ENCODE measurements at regions not wholly inside any gene's neighbourhood (a gene's known extent, or its start where the extent isn't known, plus 50 kb on each side); places are given as distances from the start of the nearest gene placed in this dataset.

GRCh38 chrX:64642482-64642881 is 247.2 kb upstream of the MTMR8 start:
- H4K20me1 ChIP-seq (ENCODE audit: control insufficient read depth, extremely low read depth, insufficient read depth, low read length): no peaks in the 10 kb centered on the region
- H3K4me2 ChIP-seq (ENCODE audit: control insufficient read depth, extremely low read depth, insufficient read depth, low read depth, low read length): no peak overlapping the region
- no peaks in the 10 kb centered on the region for H3K9me1 ChIP-seq (ENCODE audit: control insufficient read depth, extremely low read depth, insufficient read depth, low read length)
- no peak overlapping the region for H3K27ac ChIP-seq (ENCODE audit: control insufficient read depth, insufficient read depth, low read length)
- H3K9me3 ChIP-seq (ENCODE audit: control insufficient read depth, low read depth, low read length): no peaks in the 10 kb centered on the region
- no peaks in the 10 kb centered on the region for H3K79me2 ChIP-seq (ENCODE audit: control insufficient read depth, insufficient read depth, low read length)
- no peak overlapping the region for H3K9ac ChIP-seq (ENCODE audit: control insufficient read depth, extremely low read depth, insufficient read depth, low read length)
- no peak overlapping the region for H2AFZ ChIP-seq (ENCODE audit: control insufficient read depth, low read length)
- H3K27me3 ChIP-seq (ENCODE audit: control insufficient read depth, extremely low read depth, insufficient read depth, low read length): no peaks in the 10 kb centered on the region
- dilution Hi-C loops (cut with MboI; ENCODE audit: extremely low pct_ligation_motif_present, low sequenced_read_pairs): no loop called here
- no peak for FAIRE-seq
- no peak overlapping the region for H3K4me3 ChIP-seq (ENCODE audit: control insufficient read depth in 2 of 3, extremely low read depth in 1 of 3, insufficient read depth in 2 of 3, low read depth in 1 of 3, low read length in 3 of 3)
- H3K4me1 ChIP-seq (ENCODE audit: control insufficient read depth, extremely low read depth, insufficient read depth, low read length): no peaks in the 10 kb centered on the region
- TF ChIP-seq CTCF (optimal IDR thresholded peaks at IDR 0.05 in 1 of 3, IDR thresholded peaks at IDR 0.05 in 1 of 3, conservative IDR thresholded peaks at IDR 0.05 in 1 of 3; ENCODE audit: extremely low read depth in 1 of 3, insufficient read depth in 2 of 3, low read length in 3 of 3): peak in 1 of 3 experiments; percentile 31
- no peak for TF ChIP-seq EZH2 (IDR thresholded peaks at IDR 0.05; ENCODE audit: low read length)
- no peaks in the 10 kb centered on the region for H3K36me3 ChIP-seq (ENCODE audit: control insufficient read depth in 2 of 2, extremely low read depth in 1 of 2, insufficient read depth in 2 of 2, low read length in 2 of 2)
- DNase-seq (ENCODE audit: low read depth, low spot score): no peak
